ENCODE measurements at regions not wholly inside any gene's neighbourhood (a gene's known extent, or its start where the extent isn't known, plus 50 kb on each side); places are given as distances from the start of the nearest gene placed in this dataset.

DNA sequence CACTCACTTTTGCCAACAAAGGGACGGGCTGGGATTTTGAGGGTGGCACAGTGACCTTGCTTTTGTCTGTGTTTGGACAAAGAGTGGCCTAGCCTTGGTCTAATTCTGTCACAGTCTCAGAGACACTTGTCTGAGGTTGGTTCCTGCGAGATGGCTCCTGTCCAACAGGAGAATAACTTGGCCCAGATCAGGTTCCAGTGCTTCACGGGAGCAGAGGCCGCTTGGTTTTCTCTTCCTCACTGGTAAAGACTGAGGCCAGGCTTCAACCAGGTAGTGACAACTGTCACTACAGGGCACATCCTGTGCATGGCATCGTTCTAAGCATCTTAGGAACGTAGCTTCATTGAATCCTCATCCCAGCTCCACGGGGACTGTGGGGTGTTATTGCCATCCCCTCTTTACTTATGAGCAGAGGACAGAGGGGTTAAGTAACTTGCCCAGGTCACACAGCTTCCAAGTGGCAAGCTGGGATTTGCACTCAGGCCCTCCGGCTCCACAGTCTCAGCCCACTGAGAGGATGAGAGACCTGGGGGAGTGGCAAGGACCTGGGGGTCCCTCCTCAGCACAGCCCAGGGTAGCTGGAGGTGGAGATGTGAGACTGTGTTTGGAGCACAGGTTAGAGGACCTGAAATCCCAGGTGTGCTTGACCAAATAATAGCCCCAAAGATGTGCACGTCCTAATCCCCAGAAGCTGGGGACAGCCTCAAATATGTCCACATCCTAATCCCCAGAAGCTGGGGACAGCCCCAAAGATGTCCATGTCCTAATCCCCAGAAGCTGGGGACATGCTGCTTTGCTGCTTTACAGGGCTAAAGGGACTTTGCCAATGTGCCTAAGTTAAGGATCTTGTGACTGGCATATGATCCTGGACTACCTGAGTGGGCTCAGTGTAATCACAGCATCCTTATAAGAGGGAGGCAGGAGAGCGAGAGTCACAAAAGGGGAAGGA is 179.2 kb upstream of the RTL1 start:
- no peaks in the 10 kb centered on the region for H3K27me3 ChIP-seq (ENCODE audit: insufficient read depth)
- no peak overlapping the region; a peak in 1 of 4 replicates for H3K4me3 ChIP-seq (ENCODE audit: low read depth in 2 of 2, low read length in 1 of 2)
- no peak overlapping the region for H3K4me2 ChIP-seq
- H3K79me2 ChIP-seq (ENCODE audit: insufficient read depth), result no peaks in the 10 kb centered on the region
- no peak overlapping the region for H2AFZ ChIP-seq (ENCODE audit: low read depth)
- no peaks in the 10 kb centered on the region for H4K20me1 ChIP-seq (ENCODE audit: insufficient read depth)
- no peak for DNase-seq
- no peak overlapping the region; a peak in 1 of 4 replicates for H3K27ac ChIP-seq (ENCODE audit: low read depth in 2 of 2, low read length in 1 of 2)
- TF ChIP-seq, protein P1, sequence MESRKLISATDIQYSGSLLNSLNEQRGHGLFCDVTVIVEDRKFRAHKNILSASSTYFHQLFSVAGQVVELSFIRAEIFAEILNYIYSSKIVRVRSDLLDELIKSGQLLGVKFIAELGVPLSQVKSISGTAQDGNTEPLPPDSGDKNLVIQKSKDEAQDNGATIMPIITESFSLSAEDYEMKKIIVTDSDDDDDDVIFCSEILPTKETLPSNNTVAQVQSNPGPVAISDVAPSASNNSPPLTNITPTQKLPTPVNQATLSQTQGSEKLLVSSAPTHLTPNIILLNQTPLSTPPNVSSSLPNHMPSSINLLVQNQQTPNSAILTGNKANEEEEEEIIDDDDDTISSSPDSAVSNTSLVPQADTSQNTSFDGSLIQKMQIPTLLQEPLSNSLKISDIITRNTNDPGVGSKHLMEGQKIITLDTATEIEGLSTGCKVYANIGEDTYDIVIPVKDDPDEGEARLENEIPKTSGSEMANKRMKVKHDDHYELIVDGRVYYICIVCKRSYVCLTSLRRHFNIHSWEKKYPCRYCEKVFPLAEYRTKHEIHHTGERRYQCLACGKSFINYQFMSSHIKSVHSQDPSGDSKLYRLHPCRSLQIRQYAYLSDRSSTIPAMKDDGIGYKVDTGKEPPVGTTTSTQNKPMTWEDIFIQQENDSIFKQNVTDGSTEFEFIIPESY (IDR thresholded peaks at IDR 0.05; ENCODE audit: borderline replicate concordance, low read depth), result no peak
- TF ChIP-seq JUND (IDR thresholded peaks at IDR 0.05) (no peak), RXRA (IDR thresholded peaks at IDR 0.05; ENCODE audit: borderline replicate concordance, low read depth) (no peak), RAD21 (IDR thresholded peaks at IDR 0.05; ENCODE audit: low read length) (no peak), SMC3 (IDR thresholded peaks at IDR 0.05; ENCODE audit: low read depth, low read length) (no peak), SIN3A (IDR thresholded peaks at IDR 0.05; ENCODE audit: borderline replicate concordance, low read depth, low read length) (no peak), FOXM1 (IDR thresholded peaks at IDR 0.05; ENCODE audit: low read depth) (no peak), FOSL2 (IDR thresholded peaks at IDR 0.05; ENCODE audit: borderline replicate concordance, low read depth) (no peak), EZH2phosphoT487 (IDR thresholded peaks at IDR 0.05; ENCODE audit: borderline replicate concordance, low read depth) (no peak), ELF1 (IDR thresholded peaks at IDR 0.05) (no peak), TEAD4 (IDR thresholded peaks at IDR 0.05; ENCODE audit: borderline replicate concordance, insufficient read depth) (no peak), NFIC (IDR thresholded peaks at IDR 0.05; ENCODE audit: borderline replicate concordance) (no peak), EP300 (IDR thresholded peaks at IDR 0.05; ENCODE audit: borderline replicate concordance in 1 of 2, low read depth in 1 of 2, low read length in 1 of 2) (no peak), TAF1 (IDR thresholded peaks at IDR 0.05; ENCODE audit: borderline replicate concordance, low read depth, low read length) (no peak), GATA2 (CRISPR knock-in tag; IDR thresholded peaks at IDR 0.05) (no peak), YY1 (IDR thresholded peaks at IDR 0.05; ENCODE audit: low read depth) (no peak)
- TF ChIP-seq, protein P2, sequence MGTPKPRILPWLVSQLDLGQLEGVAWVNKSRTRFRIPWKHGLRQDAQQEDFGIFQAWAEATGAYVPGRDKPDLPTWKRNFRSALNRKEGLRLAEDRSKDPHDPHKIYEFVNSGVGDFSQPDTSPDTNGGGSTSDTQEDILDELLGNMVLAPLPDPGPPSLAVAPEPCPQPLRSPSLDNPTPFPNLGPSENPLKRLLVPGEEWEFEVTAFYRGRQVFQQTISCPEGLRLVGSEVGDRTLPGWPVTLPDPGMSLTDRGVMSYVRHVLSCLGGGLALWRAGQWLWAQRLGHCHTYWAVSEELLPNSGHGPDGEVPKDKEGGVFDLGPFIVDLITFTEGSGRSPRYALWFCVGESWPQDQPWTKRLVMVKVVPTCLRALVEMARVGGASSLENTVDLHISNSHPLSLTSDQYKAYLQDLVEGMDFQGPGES (IDR thresholded peaks at IDR 0.05; ENCODE audit: low read depth, low read length), result no peak
- TF ChIP-seq, protein P3, sequence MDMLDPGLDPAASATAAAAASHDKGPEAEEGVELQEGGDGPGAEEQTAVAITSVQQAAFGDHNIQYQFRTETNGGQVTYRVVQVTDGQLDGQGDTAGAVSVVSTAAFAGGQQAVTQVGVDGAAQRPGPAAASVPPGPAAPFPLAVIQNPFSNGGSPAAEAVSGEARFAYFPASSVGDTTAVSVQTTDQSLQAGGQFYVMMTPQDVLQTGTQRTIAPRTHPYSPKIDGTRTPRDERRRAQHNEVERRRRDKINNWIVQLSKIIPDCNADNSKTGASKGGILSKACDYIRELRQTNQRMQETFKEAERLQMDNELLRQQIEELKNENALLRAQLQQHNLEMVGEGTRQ (IDR thresholded peaks at IDR 0.05; ENCODE audit: borderline replicate concordance, low read depth, low read length), result no peak
- 66% methylated on average over 10 of the region's 10 CpGs for WGBS (ENCODE audit: low lambda C conversion rate)
- peaks cover 0 to 17% of the 10 kb centered on the region in 2 experiments; a peak in 1 of 4 replicates for H3K4me1 ChIP-seq (ENCODE audit: control insufficient read depth in 1 of 2, insufficient read depth in 2 of 2, low read depth in 1 of 2, low read length in 1 of 2)
- no peaks in the 10 kb centered on the region for H3K36me3 ChIP-seq (replicated peaks in 1 of 2; ENCODE audit: control insufficient read depth in 1 of 2, insufficient read depth in 2 of 2, low read length in 1 of 2)
- no peaks in the 10 kb centered on the region for H3K9me2 ChIP-seq
- no peak overlapping the region for H3K9ac ChIP-seq
- no peaks in the 10 kb centered on the region for H3F3A ChIP-seq (replicated peaks; ENCODE audit: insufficient read depth)
- H3K9me3 ChIP-seq, result no peaks in the 10 kb centered on the region
- ChIA-PET CTCF (interaction anchor here (0.7 to 1.7 kb wide), 3 partner anchors 9 to 152 kb away, joined by 3 to 5 read pairs (median 3); no protein-coding TSS in a partner anchor), POLR2A (no interaction called here)

Data from SK-N-SH (cell line).